GM23248 (cell line): ENCODE measurements at regions not wholly inside any gene's neighbourhood (a gene's known extent, or its start where the extent isn't known, plus 50 kb on each side); places are given as distances from the start of the nearest gene placed in this dataset.

Source experiments
- DNase-seq: peaks from one replicate; pipeline ENCODE4 v3.0.0-alpha.2; 2015
- H2AFZ ChIP-seq: fragments of 200-600 bp; sonication (generic); 2 replicates; pipeline ENCODE4 v1.6.1; 2016; ENCODE audit warnings: antibody characterized with exemption
- H3F3A ChIP-seq: fragments of 200-600 bp; sonication (generic); 2 replicates; pipeline ENCODE4 v1.6.1; 2016; ENCODE audit warnings: mild to moderate bottlenecking, antibody characterized with exemption, mixed run types; ENCODE audit not compliant: insufficient read depth
- H3K27ac ChIP-seq: fragments of 200-600 bp; sonication (generic); 2 replicates; pipeline ENCODE4 v1.5.1; 2016; ENCODE audit warnings: mild to moderate bottlenecking
- H3K27me3 ChIP-seq: fragments of 200-600 bp; sonication (generic); replicated peaks from 2 replicates; pipeline ENCODE4 v1.6.1; 2016; ENCODE audit warnings: mild to moderate bottlenecking; ENCODE audit not compliant: insufficient read depth
- H3K36me3 ChIP-seq: fragments of 200-600 bp; sonication (generic); 2 replicates; pipeline ENCODE4 v1.6.1; 2016; ENCODE audit warnings: low read depth, mild to moderate bottlenecking
- H3K4me1 ChIP-seq: fragments of 200-600 bp; sonication (generic); 2 replicates; pipeline ENCODE4 v1.6.1; 2016; ENCODE audit warnings: mild to moderate bottlenecking; ENCODE audit not compliant: insufficient read depth
- H3K4me2 ChIP-seq: fragments of 200-600 bp; sonication (generic); one replicate; pipeline ENCODE4 v1.6.1; 2016; ENCODE audit warnings: mild to moderate bottlenecking; ENCODE audit not compliant: unreplicated experiment
- H3K4me3 ChIP-seq: fragments of 200-600 bp; sonication (generic); 2 replicates; pipeline ENCODE4 v1.5.1; 2016; ENCODE audit warnings: mild to moderate bottlenecking
- H3K79me2 ChIP-seq: fragments of 200-600 bp; sonication (generic); 2 replicates; pipeline ENCODE4 v1.6.1; 2016; ENCODE audit warnings: mild to moderate bottlenecking; ENCODE audit not compliant: insufficient read depth
- H3K9ac ChIP-seq: fragments of 200-600 bp; sonication (generic); 2 replicates; pipeline ENCODE4 v1.6.1; 2016; ENCODE audit warnings: mild to moderate bottlenecking
- H3K9me2 ChIP-seq: fragments of 200-600 bp; sonication (generic); 2 replicates; pipeline ENCODE4 v1.6.1; 2016; ENCODE audit warnings: mixed run types, mild to moderate bottlenecking, moderate library complexity; ENCODE audit not compliant: insufficient read depth
- H3K9me3 ChIP-seq: fragments of 200-600 bp; sonication (generic); one replicate; pipeline ENCODE4 v1.6.1; 2017; ENCODE audit warnings: low read depth
- H4K20me1 ChIP-seq: fragments of 200-600 bp; sonication (generic); 2 replicates; pipeline ENCODE4 v1.6.0; 2016; ENCODE audit not compliant: insufficient read depth
- EZH2 ChIP-seq: fragments of 200-600 bp; sonication (generic); IDR thresholded peaks from 2 replicates; pipeline ENCODE4 v1.6.1; 2018; ENCODE audit warnings: antibody characterized with exemption, mild to moderate bottlenecking; ENCODE audit not compliant: insufficient read depth, poor library complexity, severe bottlenecking
- EZH2phosphoT487 ChIP-seq: fragments of 200-600 bp; sonication (generic); IDR thresholded peaks from 2 replicates; pipeline ENCODE4 v1.6.1; 2018; ENCODE audit warnings: antibody characterized with exemption, moderate library complexity, mild to moderate bottlenecking, low read depth; ENCODE audit not compliant: insufficient read depth
- WGBS, 2 experiments: methylation state at CpG; one replicate each; pipeline ENCODE4 v1.1.6; 2015 to 2017; ENCODE audit warnings: low lambda C conversion rate in 2 of 2, low coverage in 1 of 2; ENCODE audit errors: missing lambda C conversion rate in 2 of 2; 5-methylcytosine and 5-hydroxymethylcytosine counted together
- in situ Hi-C: fragments of 300-500 bp; cut with MboI; formaldehyde crosslinking; loops from 2 replicates; pipeline ENCODE4 v1.15.0; 2020

GRCh38 chr17:77487677-77488530 is 347.1 kb downstream of the SEC14L1 start:
- Histone ChIP-seq H3F3A (no peaks in the 10 kb centered on the region), H3K27ac (no peak overlapping the region), H3K9me3 (no peaks in the 10 kb centered on the region), H3K9me2 (no peaks in the 10 kb centered on the region), H3K4me1 (no peaks in the 10 kb centered on the region), H3K36me3 (peaks cover 10% of the 10 kb centered on the region; the same call in 1 of the 2 replicates), H3K79me2 (peaks cover 85% of the 10 kb centered on the region), H3K4me2 (no peak overlapping the region), H2AFZ (no peak overlapping the region), H3K4me3 (no peak overlapping the region), H4K20me1 (no peaks in the 10 kb centered on the region; the same call in 1 of the 2 replicates), H3K9ac (no peak overlapping the region), H3K27me3 (no peaks in the 10 kb centered on the region)
- in situ Hi-C loops = no loop called here
- DNase-seq = no peak
- 78 to 82% methylated on average over 22 to 27 of the region's 28 CpGs for WGBS, 2 experiments
- TF ChIP-seq EZH2 (no peak), EZH2phosphoT487 (no peak)

DNA sequence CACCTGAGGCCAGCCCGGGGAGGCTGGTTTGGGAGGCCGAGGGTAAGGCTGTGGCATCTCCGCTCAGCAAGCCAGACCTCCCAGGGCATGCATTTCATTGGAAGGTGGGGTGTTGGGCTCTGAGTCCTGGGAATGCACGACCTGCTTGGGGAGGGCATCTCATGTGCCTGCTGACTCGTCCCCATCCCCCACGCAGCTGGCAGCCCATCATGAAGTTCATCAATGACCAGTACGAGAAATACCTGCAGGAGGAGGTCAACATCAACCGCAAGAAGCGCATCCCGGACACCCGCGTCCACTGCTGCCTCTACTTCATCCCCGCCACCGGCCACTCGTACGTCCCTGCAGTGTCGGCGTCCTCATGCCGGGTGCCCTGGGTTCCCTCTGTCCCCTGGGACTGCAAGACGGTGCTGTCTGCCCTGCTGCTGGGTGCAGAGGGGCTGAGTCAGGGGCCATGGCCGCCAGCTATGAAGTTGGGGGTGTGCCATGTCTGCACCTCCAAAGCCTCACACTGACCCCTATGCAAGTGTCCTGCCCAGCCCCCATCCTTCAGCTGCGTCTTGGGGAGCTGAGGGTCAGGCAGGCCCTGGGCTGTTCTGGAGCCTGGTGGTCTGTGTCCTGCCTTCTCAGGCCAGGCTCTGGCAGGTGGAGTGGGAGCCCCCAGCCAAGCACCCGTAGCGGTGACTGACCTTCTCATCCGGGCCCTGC is 347.9 kb downstream of the SEC14L1 start:
- Histone ChIP-seq H3F3A (no peaks in the 10 kb centered on the region), H3K4me1 (no peaks in the 10 kb centered on the region), H3K36me3 (peaks cover 14% of the 10 kb centered on the region; the same call in 1 of the 2 replicates), H2AFZ (no peak overlapping the region), H3K9me3 (no peaks in the 10 kb centered on the region), H4K20me1 (no peaks in the 10 kb centered on the region; the same call in 1 of the 2 replicates), H3K4me2 (no peak overlapping the region), H3K4me3 (no peak overlapping the region), H3K79me2 (peaks cover 84% of the 10 kb centered on the region), H3K27me3 (no peaks in the 10 kb centered on the region), H3K27ac (no peak overlapping the region), H3K9me2 (no peaks in the 10 kb centered on the region), H3K9ac (no peak overlapping the region)
- DNase-seq = no peak
- in situ Hi-C loops = no loop called here
- no peak for TF ChIP-seq EZH2phosphoT487
- WGBS, 2 experiments = 91 to 92% methylated on average over 25 of the region's 25 CpGs

DNA sequence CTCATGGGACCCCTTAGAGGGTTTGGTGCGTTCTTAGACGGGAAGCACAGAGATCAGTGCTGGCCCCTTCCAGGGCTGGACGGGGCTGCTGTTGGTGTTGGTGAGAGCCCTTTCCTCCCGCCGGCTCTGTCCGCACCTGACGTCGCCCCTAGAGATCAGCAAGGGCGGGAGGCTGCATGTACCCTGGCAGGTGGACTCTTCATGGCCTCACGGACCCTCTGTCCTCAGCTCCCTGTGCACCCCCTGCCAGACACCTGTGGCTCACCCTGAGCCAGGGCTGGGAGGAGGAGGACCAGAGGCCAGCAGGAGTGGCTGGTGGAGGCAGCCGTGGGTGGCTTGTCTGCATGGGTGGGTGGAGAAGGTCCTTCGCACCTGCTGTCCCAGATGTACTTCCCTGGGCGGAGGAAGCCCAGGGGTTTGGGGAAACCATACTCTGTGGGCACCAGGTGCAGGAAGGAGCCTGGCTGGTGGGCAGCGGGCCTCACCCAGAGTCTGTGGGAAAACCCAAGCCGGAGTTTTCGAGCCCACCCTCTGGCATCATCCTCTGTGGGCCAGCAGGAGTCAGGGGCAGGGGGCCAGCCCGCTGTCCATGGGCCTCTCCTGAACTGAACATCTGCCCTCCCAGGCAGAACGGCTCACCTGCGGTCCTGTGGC is 348.6 kb downstream of the SEC14L1 start:
- in situ Hi-C loops = no loop called here
- Histone ChIP-seq H3K79me2 (peaks cover 83% of the 10 kb centered on the region), H3K9ac (no peak overlapping the region), H3K9me3 (no peaks in the 10 kb centered on the region), H3K9me2 (no peaks in the 10 kb centered on the region), H2AFZ (no peak overlapping the region), H4K20me1 (no peaks in the 10 kb centered on the region; the same call in 1 of the 2 replicates), H3K4me1 (no peaks in the 10 kb centered on the region), H3K36me3 (peaks cover 21% of the 10 kb centered on the region; the same call in 1 of the 2 replicates), H3K4me2 (no peak overlapping the region), H3K27me3 (no peaks in the 10 kb centered on the region), H3F3A (no peaks in the 10 kb centered on the region), H3K27ac (no peak overlapping the region), H3K4me3 (no peak overlapping the region)
- no peak for TF ChIP-seq EZH2phosphoT487
- TF ChIP-seq EZH2 = no peak
- WGBS, 2 experiments = 70% methylated on average over 19 of the region's 19 CpGs
- DNase-seq = no peak

DNA sequence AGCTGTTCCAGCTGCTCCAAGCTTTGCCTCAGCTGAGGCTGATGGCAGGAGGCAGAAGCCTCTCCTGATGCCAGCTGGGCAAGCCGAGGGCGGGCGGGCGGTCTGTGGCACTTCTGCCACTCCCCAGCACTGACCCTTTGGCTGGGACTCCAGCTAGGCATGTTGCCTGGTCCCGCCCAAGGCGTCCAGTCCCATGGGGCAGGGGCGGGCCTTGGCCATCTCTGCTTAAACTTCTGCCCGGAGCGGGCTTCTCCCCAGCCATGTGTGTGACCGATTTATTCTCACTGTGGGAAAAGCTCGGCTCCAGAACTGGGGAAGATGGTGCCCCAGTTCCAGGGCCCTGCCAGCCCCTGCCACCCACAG is 349.1 kb downstream of the SEC14L1 start:
- WGBS, 2 experiments = 54 to 60% methylated on average over 10 of the region's 11 CpGs
- Histone ChIP-seq H3F3A (no peaks in the 10 kb centered on the region), H3K79me2 (peaks cover 85% of the 10 kb centered on the region), H3K4me2 (no peak overlapping the region), H3K9me2 (no peaks in the 10 kb centered on the region), H3K9ac (no peak overlapping the region), H3K9me3 (no peaks in the 10 kb centered on the region), H4K20me1 (no peaks in the 10 kb centered on the region; the same call in 1 of the 2 replicates), H3K27ac (no peak overlapping the region), H2AFZ (no peak overlapping the region), H3K36me3 (peaks cover 25% of the 10 kb centered on the region; the same call in 1 of the 2 replicates), H3K4me3 (no peak overlapping the region), H3K27me3 (no peaks in the 10 kb centered on the region), H3K4me1 (no peaks in the 10 kb centered on the region)
- in situ Hi-C loops = loop anchor here (10.0 kb wide), 1 partner anchor 165 kb away; no protein-coding TSS in a partner anchor
- peak; percentile 55 for DNase-seq
- TF ChIP-seq EZH2 = no peak
- TF ChIP-seq EZH2phosphoT487 = no peak
